Trophoblast cell (in vitro differentiated cells and primary cell): ENCODE measurements at regions not wholly inside any gene's neighbourhood (a gene's known extent, or its start where the extent isn't known, plus 50 kb on each side); places are given as distances from the start of the nearest gene placed in this dataset.

Experiments used
- DNase-seq, 2 donors: peaks; one replicate each; pipeline ENCODE4 v3.0.0-alpha.2; 2016
- H2AFZ ChIP-seq: 2 replicates; pipeline ENCODE4 v1.6.1; 2013; ENCODE audit warnings: low read length, moderate library complexity, mild to moderate bottlenecking; ENCODE audit not compliant: insufficient read depth, poor library complexity
- H2AK5ac ChIP-seq: 2 replicates; pipeline ENCODE4 v1.6.1; 2013; ENCODE audit warnings: mild to moderate bottlenecking, low read length
- H2BK120ac ChIP-seq: 2 replicates; pipeline ENCODE4 v1.6.1; 2013; ENCODE audit warnings: low read length, mild to moderate bottlenecking, moderate library complexity; ENCODE audit not compliant: insufficient read depth, poor library complexity
- H2BK12ac ChIP-seq: 2 replicates; pipeline ENCODE4 v1.6.1; 2013; ENCODE audit warnings: mild to moderate bottlenecking, low read length, moderate library complexity
- H2BK5ac ChIP-seq: 2 replicates; pipeline ENCODE4 v1.6.1; 2013; ENCODE audit warnings: low read length, low read depth, moderate library complexity, mild to moderate bottlenecking; ENCODE audit not compliant: poor library complexity
- H3K14ac ChIP-seq: 2 replicates; pipeline ENCODE4 v1.6.1; 2013; ENCODE audit warnings: mild to moderate bottlenecking, low read length
- H3K18ac ChIP-seq: 2 replicates; pipeline ENCODE4 v1.6.1; 2013; ENCODE audit warnings: mild to moderate bottlenecking, low read length
- H3K23ac ChIP-seq: 2 replicates; pipeline ENCODE4 v1.6.1; 2013; ENCODE audit warnings: low read length
- H3K27ac ChIP-seq: 2 replicates; pipeline ENCODE4 v1.5.1; 2013; ENCODE audit warnings: low read depth, mild to moderate bottlenecking, inconsistent platforms, low read length, moderate library complexity
- H3K27me3 ChIP-seq: 2 replicates; pipeline ENCODE4 v1.6.1; 2013; ENCODE audit warnings: inconsistent platforms, mild to moderate bottlenecking, low read length, moderate library complexity; ENCODE audit not compliant: insufficient read depth
- H3K36me3 ChIP-seq, 2 experiments: 1 replicate in 1 of 2; 2 replicates in 1 of 2; pipeline ENCODE4 v1.6.1; 2013; ENCODE audit warnings: low read length in 2 of 2, mild to moderate bottlenecking in 2 of 2, moderate library complexity in 1 of 2; ENCODE audit not compliant: insufficient read depth in 2 of 2, control insufficient read depth in 1 of 2
- H3K4ac ChIP-seq: 2 replicates; pipeline ENCODE4 v1.6.1; 2013; ENCODE audit warnings: low read depth, mild to moderate bottlenecking, low read length, moderate library complexity
- H3K4me1 ChIP-seq, 2 experiments: 1 replicate in 1 of 2; 2 replicates in 1 of 2; pipeline ENCODE4 v1.6.1; 2013; ENCODE audit warnings: low read length in 2 of 2, mild to moderate bottlenecking in 2 of 2, moderate library complexity in 1 of 2; ENCODE audit not compliant: insufficient read depth in 2 of 2, control insufficient read depth in 1 of 2
- H3K4me2 ChIP-seq: 2 replicates; pipeline ENCODE4 v1.6.1; 2013; ENCODE audit warnings: inconsistent platforms, mild to moderate bottlenecking, low read length, moderate library complexity
- H3K4me3 ChIP-seq: 2 replicates; pipeline ENCODE4 v1.5.1; 2013; ENCODE audit warnings: mild to moderate bottlenecking, low read depth, low read length, inconsistent platforms
- H3K79me1 ChIP-seq: one replicate; pipeline ENCODE4 v1.6.1; 2013; ENCODE audit warnings: low read length
- H3K79me2 ChIP-seq: 2 replicates; pipeline ENCODE4 v1.6.1; 2013; ENCODE audit warnings: low read length, mild to moderate bottlenecking; ENCODE audit not compliant: control insufficient read depth, insufficient read depth, poor library complexity
- H3K9ac ChIP-seq: 2 replicates; pipeline ENCODE4 v1.6.1; 2013; ENCODE audit warnings: mild to moderate bottlenecking, low read length
- H3K9me3 ChIP-seq: 2 replicates; pipeline ENCODE4 v1.6.1; 2013; ENCODE audit warnings: low read depth, mild to moderate bottlenecking, control low read depth, inconsistent platforms, low read length; ENCODE audit not compliant: insufficient read depth
- H4K12ac ChIP-seq: 2 replicates; pipeline ENCODE4 v1.6.1; 2013; ENCODE audit warnings: low read depth, mild to moderate bottlenecking, low read length, moderate library complexity
- H4K8ac ChIP-seq: 2 replicates; pipeline ENCODE4 v1.6.1; 2013; ENCODE audit warnings: low read depth, mild to moderate bottlenecking, low read length, moderate library complexity
- H4K91ac ChIP-seq: one replicate; pipeline ENCODE4 v1.6.1; 2013; ENCODE audit warnings: low read depth, mild to moderate bottlenecking, low read length, moderate library complexity
- WGBS: extraction: QIAGEN DNeasy Blood & Tissue Kit; methylation state at CpG from one replicate; pipeline ENCODE4 v1.1.7; 2013; ENCODE audit warnings: missing lambda C conversion rate; ENCODE audit not compliant: insufficient read length, insufficient coverage; ENCODE audit errors: extremely low coverage; 5-methylcytosine and 5-hydroxymethylcytosine counted together

- H2BK5ac ChIP-seq = no peak overlapping the region
- no peak overlapping the region for H3K23ac ChIP-seq
- H2AFZ ChIP-seq = no peak overlapping the region
- no peaks in the 10 kb centered on the region for H3K79me2 ChIP-seq
- no peak overlapping the region for H3K27ac ChIP-seq
- H3K36me3 ChIP-seq = peaks cover 0 to 1% of the 10 kb centered on the region in 2 experiments
- no peaks in the 10 kb centered on the region for H3K27me3 ChIP-seq
- no peak overlapping the region for H4K8ac ChIP-seq
- WGBS = no CpG with 5 or more reads among the region's 2 CpGs
- H2BK12ac ChIP-seq = no peak overlapping the region
- H3K9ac ChIP-seq = no peak overlapping the region
- no peak overlapping the region for H4K91ac ChIP-seq
- no peak for DNase-seq
- H3K4me3 ChIP-seq = no peak overlapping the region
- H3K4ac ChIP-seq = no peak overlapping the region
- no peak overlapping the region for H2AK5ac ChIP-seq
- no peak overlapping the region for H3K14ac ChIP-seq
- H3K4me1 ChIP-seq = no peaks in the 10 kb centered on the region
- H3K4me2 ChIP-seq = no peak overlapping the region
- no peak overlapping the region for H4K12ac ChIP-seq
- no peak overlapping the region for H2BK120ac ChIP-seq
- no peak overlapping the region for H3K18ac ChIP-seq
- no peaks in the 10 kb centered on the region for H3K79me1 ChIP-seq
- peaks cover 3% of the 10 kb centered on the region for H3K9me3 ChIP-seq
These were observed 168.0 kb upstream of the DIPK2B start for GRCh38 chrX:45368705-45369104.

- H3K4me2 ChIP-seq = no peak overlapping the region
- no peak overlapping the region for H3K18ac ChIP-seq
- no peak overlapping the region for H2BK5ac ChIP-seq
- DNase-seq = no peak
- H4K12ac ChIP-seq = no peak overlapping the region
- H3K79me1 ChIP-seq = no peaks in the 10 kb centered on the region
- H3K9me3 ChIP-seq = no peaks in the 10 kb centered on the region
- H4K91ac ChIP-seq = no peak overlapping the region
- no peak overlapping the region for H2BK120ac ChIP-seq
- no peak overlapping the region for H3K9ac ChIP-seq
- no peak overlapping the region for H2BK12ac ChIP-seq
- H3K4me1 ChIP-seq = no peaks in the 10 kb centered on the region
- H3K27me3 ChIP-seq = no peaks in the 10 kb centered on the region
- H3K4me3 ChIP-seq = no peak overlapping the region
- no peaks in the 10 kb centered on the region for H3K79me2 ChIP-seq
- H3K36me3 ChIP-seq = no peaks in the 10 kb centered on the region
- no peak overlapping the region for H3K4ac ChIP-seq
- H3K23ac ChIP-seq = no peak overlapping the region
- H3K27ac ChIP-seq = no peak overlapping the region
- no peak overlapping the region for H4K8ac ChIP-seq
- no peak overlapping the region for H3K14ac ChIP-seq
- H2AK5ac ChIP-seq = no peak overlapping the region
- no CpG with 5 or more reads among the region's 4 CpGs for WGBS
- H2AFZ ChIP-seq = no peak overlapping the region
These were observed 162.9 kb upstream of the DIPK2B start for GRCh38 chrX:45363596-45363995.

- no peaks in the 10 kb centered on the region for H3K4me1 ChIP-seq
- no peak overlapping the region for H4K12ac ChIP-seq
- no peak overlapping the region for H4K8ac ChIP-seq
- no peaks in the 10 kb centered on the region for H3K36me3 ChIP-seq
- no peak overlapping the region for H4K91ac ChIP-seq
- no peak overlapping the region for H2BK120ac ChIP-seq
- H3K14ac ChIP-seq = no peak overlapping the region
- H3K27me3 ChIP-seq = no peaks in the 10 kb centered on the region
- no peak overlapping the region for H3K18ac ChIP-seq
- no peak overlapping the region for H3K4me2 ChIP-seq
- no peak overlapping the region for H3K4ac ChIP-seq
- H3K79me1 ChIP-seq = no peaks in the 10 kb centered on the region
- no peak overlapping the region for H2AK5ac ChIP-seq
- H2BK5ac ChIP-seq = no peak overlapping the region
- H2BK12ac ChIP-seq = no peak overlapping the region
- no peak overlapping the region for H3K9ac ChIP-seq
- no peaks in the 10 kb centered on the region for H3K9me3 ChIP-seq
- no peaks in the 10 kb centered on the region for H3K79me2 ChIP-seq
- no peak overlapping the region for H3K23ac ChIP-seq
- no peak overlapping the region for H2AFZ ChIP-seq
- no CpG with 5 or more reads among the region's 1 CpG for WGBS
- no peak for DNase-seq
- H3K27ac ChIP-seq = no peak overlapping the region
- no peak overlapping the region for H3K4me3 ChIP-seq
These were observed 159.9 kb upstream of the DIPK2B start for GRCh38 chrX:45360571-45360970.

GRCh38 chrX:45358392-45358791 lies 157.7 kb upstream of the DIPK2B start:
- no peaks in the 10 kb centered on the region for H3K9me3 ChIP-seq
- H3K36me3 ChIP-seq = no peaks in the 10 kb centered on the region
- WGBS = no CpG with 5 or more reads among the region's 1 CpG
- no peak overlapping the region for H3K23ac ChIP-seq
- no peaks in the 10 kb centered on the region for H3K79me1 ChIP-seq
- no peak for DNase-seq
- no peaks in the 10 kb centered on the region for H3K79me2 ChIP-seq
- no peak overlapping the region for H3K4me3 ChIP-seq
- H2BK12ac ChIP-seq = no peak overlapping the region
- no peak overlapping the region for H3K18ac ChIP-seq
- H3K27ac ChIP-seq = no peak overlapping the region
- H4K91ac ChIP-seq = no peak overlapping the region
- H3K14ac ChIP-seq = no peak overlapping the region
- no peak overlapping the region for H2AFZ ChIP-seq
- no peak overlapping the region for H2AK5ac ChIP-seq
- no peak overlapping the region for H3K4me2 ChIP-seq
- no peak overlapping the region for H4K8ac ChIP-seq
- no peak overlapping the region for H3K9ac ChIP-seq
- H2BK120ac ChIP-seq = no peak overlapping the region
- H4K12ac ChIP-seq = no peak overlapping the region
- no peaks in the 10 kb centered on the region for H3K27me3 ChIP-seq
- no peak overlapping the region for H2BK5ac ChIP-seq
- no peaks in the 10 kb centered on the region for H3K4me1 ChIP-seq
- H3K4ac ChIP-seq = no peak overlapping the region
